OCI-M1 (cell line): ENCODE measurements at regions not wholly inside any gene's neighbourhood (a gene's known extent, or its start where the extent isn't known, plus 50 kb on each side); places are given as distances from the start of the nearest gene placed in this dataset.
"Not testable (repeated sequence)": the region's sequence is repeated elsewhere in the genome, so short reads cannot be mapped to it uniquely, and the experiment has no call there.

Experiments used
- DNase-seq: peaks from one replicate; lab custom pipeline; 2025; lab: John Stamatoyannopoulos, UW

- DNase-seq: no peak
These were observed 81.1 kb downstream of the CD200R1L start for GRCh38 chr3:112765531-112765930.

GRCh38 chr3:112763258-112763657 lies 83.4 kb downstream of the CD200R1L start:
- DNase-seq: no peak

GRCh38 chr3:112761062-112761638 lies 85.5 kb downstream of the CD200R1L start:
- DNase-seq: no peak

- DNase-seq: no peak
These were observed 87.0 kb downstream of the CD200R1L start for GRCh38 chr3:112759681-112760080.

GRCh38 chr3:112759210-112759609 lies 87.5 kb downstream of the CD200R1L start:
- no peak for DNase-seq

- DNase-seq: no peak
These were observed 89.5 kb downstream of the CD200R1L start for GRCh38 chr3:112757197-112757596.

GRCh38 chr3:112755845-112756613 lies 90.6 kb downstream of the CD200R1L start:
- peak; percentile 57 for DNase-seq

- DNase-seq: not testable (repeated sequence)
These were observed 91.6 kb downstream of the CD200R1L start for GRCh38 chr3:112755046-112755445.

- DNase-seq: no peak
These were observed 94.8 kb downstream of the CD200R1L start for GRCh38 chr3:112751564-112752512.

GRCh38 chr3:112751061-112751460 lies 95.6 kb downstream of the CD200R1L start:
- DNase-seq: no peak

GRCh38 chr3:112747624-112748023 lies 99.0 kb downstream of the CD200R1L start:
- DNase-seq: no peak

GRCh38 chr3:112746675-112747280 lies 99.9 kb downstream of the CD200R1L start:
- DNase-seq: no peak

- DNase-seq: no peak
These were observed 101.0 kb downstream of the CD200R1L start for GRCh38 chr3:112745567-112746248.

GRCh38 chr3:112744825-112745566 lies 101.7 kb downstream of the CD200R1L start:
- DNase-seq: no peak

- no peak for DNase-seq
These were observed 102.6 kb downstream of the CD200R1L start for GRCh38 chr3:112744106-112744505.

GRCh38 chr3:112742934-112743333 lies 102.0 kb upstream of the CCDC80 start:
- DNase-seq: no peak

GRCh38 chr3:112741983-112742382 lies 101.0 kb upstream of the CCDC80 start:
- DNase-seq: no peak

- no peak for DNase-seq
These were observed 99.9 kb upstream of the CCDC80 start for GRCh38 chr3:112740835-112741234.

GRCh38 chr3:112739252-112739965 lies 98.5 kb upstream of the CCDC80 start:
- DNase-seq: no peak

GRCh38 chr3:112738366-112738765 lies 97.4 kb upstream of the CCDC80 start:
- no peak for DNase-seq
